RPMI7951 (cell line): ENCODE measurements at regions not wholly inside any gene's neighbourhood (a gene's known extent, or its start where the extent isn't known, plus 50 kb on each side); places are given as distances from the start of the nearest gene placed in this dataset.
"Not testable (repeated sequence)": the region's sequence is repeated elsewhere in the genome, so short reads cannot be mapped to it uniquely, and the experiment has no call there.

Experiments used
- DNase-seq: peaks from one replicate; pipeline ENCODE4 v3.0.0-alpha.2; 2012; ENCODE audit warnings: low read depth

GRCh38 chr22:22193923-22194322, 50.7 kb upstream of the VPREB1 start:
- DNase-seq = no peak

GRCh38 chr22:22193462-22193861, 51.1 kb upstream of the VPREB1 start:
- not testable (repeated sequence) for DNase-seq

- not testable (repeated sequence) for DNase-seq
Measured at GRCh38 chr22:22193006-22193405, 51.6 kb upstream of the VPREB1 start.

- DNase-seq = not testable (repeated sequence)
Measured at GRCh38 chr22:22189796-22190195, 54.8 kb upstream of the VPREB1 start.

GRCh38 chr22:22187863-22188262, 56.7 kb upstream of the VPREB1 start:
- not testable (repeated sequence) for DNase-seq

- DNase-seq = no peak
Measured at GRCh38 chr22:22187299-22187698, 57.3 kb upstream of the VPREB1 start.

- no peak for DNase-seq
Measured at GRCh38 chr22:22185844-22186499, 58.6 kb upstream of the VPREB1 start.

GRCh38 chr22:22185217-22185616, 59.4 kb upstream of the VPREB1 start:
- DNase-seq = no peak

GRCh38 chr22:22184277-22184807, 60.2 kb upstream of the VPREB1 start:
- DNase-seq = no peak

GRCh38 chr22:22182990-22183264, 61.7 kb upstream of the VPREB1 start:
- no peak for DNase-seq

- no peak for DNase-seq
Measured at GRCh38 chr22:22182218-22182989, 62.2 kb upstream of the VPREB1 start.

GRCh38 chr22:22181341-22181850, 63.2 kb upstream of the VPREB1 start:
- DNase-seq = no peak

- DNase-seq = no peak
Measured at GRCh38 chr22:22180738-22181285, 63.8 kb upstream of the VPREB1 start.

GRCh38 chr22:22179858-22180257, 64.7 kb upstream of the VPREB1 start:
- DNase-seq = no peak

GRCh38 chr22:22178992-22179391, 65.6 kb upstream of the VPREB1 start:
- DNase-seq = no peak

- no peak for DNase-seq
Measured at GRCh38 chr22:22178355-22178965, 66.1 kb upstream of the VPREB1 start.

GRCh38 chr22:22176929-22177616, 67.5 kb upstream of the VPREB1 start:
- no peak for DNase-seq

- DNase-seq = not testable (repeated sequence)
Measured at GRCh38 chr22:22172896-22173628, 71.5 kb upstream of the VPREB1 start.

GRCh38 chr22:22171357-22172218, 73.0 kb upstream of the VPREB1 start:
- DNase-seq = peak; percentile 22

GRCh38 chr22:22169923-22170322, 74.7 kb upstream of the VPREB1 start:
- no peak for DNase-seq
